GM23248 (cell line): ENCODE measurements at regions not wholly inside any gene's neighbourhood (a gene's known extent, or its start where the extent isn't known, plus 50 kb on each side); places are given as distances from the start of the nearest gene placed in this dataset.

Source experiments
- EZH2 ChIP-seq: fragments of 200-600 bp; sonication (generic); IDR thresholded peaks from 2 replicates; pipeline ENCODE4 v1.6.1; 2018; ENCODE audit warnings: antibody characterized with exemption, mild to moderate bottlenecking; ENCODE audit not compliant: insufficient read depth, poor library complexity, severe bottlenecking
- EZH2phosphoT487 ChIP-seq: fragments of 200-600 bp; sonication (generic); IDR thresholded peaks from 2 replicates; pipeline ENCODE4 v1.6.1; 2018; ENCODE audit warnings: antibody characterized with exemption, moderate library complexity, mild to moderate bottlenecking, low read depth; ENCODE audit not compliant: insufficient read depth

- TF ChIP-seq EZH2 (no peak), EZH2phosphoT487 (no peak)
These were observed 80.0 kb upstream of the TIAM1 start for GRCh38 chr21:31424058-31424457.
